ENCODE measurements at regions not wholly inside any gene's neighbourhood (a gene's known extent, or its start where the extent isn't known, plus 50 kb on each side); places are given as distances from the start of the nearest gene placed in this dataset.
A peak's percentile ranks its signal among the peaks of the same experiment; 100 is the strongest.

DNA sequence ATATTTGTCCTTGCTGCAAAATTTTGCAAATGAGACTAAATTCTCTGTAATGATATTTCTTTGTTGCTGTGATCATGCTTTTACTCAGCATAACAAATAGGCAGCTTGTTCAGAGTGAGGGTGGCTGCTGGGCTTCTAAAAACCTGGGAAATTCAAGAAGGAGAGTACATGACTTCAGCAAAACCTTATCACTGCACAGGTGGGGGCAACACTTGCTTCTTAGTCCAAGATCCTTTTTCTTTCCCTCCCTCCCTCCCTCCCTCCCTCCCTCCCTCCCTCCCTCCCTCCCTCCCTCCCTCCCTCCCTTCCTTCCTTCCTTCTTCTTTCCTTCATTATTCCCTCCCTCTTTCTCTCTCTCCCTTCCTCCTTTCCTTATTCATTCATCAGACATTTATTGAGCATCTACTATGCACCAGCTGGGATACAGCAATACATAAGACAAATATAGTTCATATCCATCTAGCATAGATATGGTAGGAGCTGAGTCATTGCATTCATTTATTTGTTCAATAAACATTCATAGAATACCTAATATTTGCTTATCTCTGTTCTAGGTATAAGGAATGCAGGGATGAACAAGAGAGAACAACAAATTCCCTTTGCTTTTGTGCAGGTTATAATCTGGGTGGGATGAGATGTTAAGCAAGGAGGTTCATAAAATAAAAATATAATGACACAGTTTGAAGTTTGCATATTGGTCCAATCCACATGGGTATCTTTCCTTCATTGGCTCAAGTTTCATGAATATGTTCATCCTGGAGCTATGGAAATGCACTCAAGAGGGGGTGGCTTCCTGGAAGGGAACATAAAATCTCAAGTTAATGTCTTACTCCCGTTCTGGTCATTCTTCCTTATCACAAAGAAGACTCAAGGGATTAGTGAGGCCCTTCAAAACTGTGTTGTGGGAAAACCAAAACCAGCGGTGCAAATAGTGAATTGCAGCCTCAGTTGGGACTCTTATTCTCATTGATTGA, 210.7 kb downstream of the PDCD6IP start:
- peak; percentile 41 for DNase-seq (ENCODE audit: low read depth)
- no peak overlapping the region for H3K4me3 ChIP-seq (ENCODE audit: low read depth, low read length)
- TF ChIP-seq, protein P1, sequence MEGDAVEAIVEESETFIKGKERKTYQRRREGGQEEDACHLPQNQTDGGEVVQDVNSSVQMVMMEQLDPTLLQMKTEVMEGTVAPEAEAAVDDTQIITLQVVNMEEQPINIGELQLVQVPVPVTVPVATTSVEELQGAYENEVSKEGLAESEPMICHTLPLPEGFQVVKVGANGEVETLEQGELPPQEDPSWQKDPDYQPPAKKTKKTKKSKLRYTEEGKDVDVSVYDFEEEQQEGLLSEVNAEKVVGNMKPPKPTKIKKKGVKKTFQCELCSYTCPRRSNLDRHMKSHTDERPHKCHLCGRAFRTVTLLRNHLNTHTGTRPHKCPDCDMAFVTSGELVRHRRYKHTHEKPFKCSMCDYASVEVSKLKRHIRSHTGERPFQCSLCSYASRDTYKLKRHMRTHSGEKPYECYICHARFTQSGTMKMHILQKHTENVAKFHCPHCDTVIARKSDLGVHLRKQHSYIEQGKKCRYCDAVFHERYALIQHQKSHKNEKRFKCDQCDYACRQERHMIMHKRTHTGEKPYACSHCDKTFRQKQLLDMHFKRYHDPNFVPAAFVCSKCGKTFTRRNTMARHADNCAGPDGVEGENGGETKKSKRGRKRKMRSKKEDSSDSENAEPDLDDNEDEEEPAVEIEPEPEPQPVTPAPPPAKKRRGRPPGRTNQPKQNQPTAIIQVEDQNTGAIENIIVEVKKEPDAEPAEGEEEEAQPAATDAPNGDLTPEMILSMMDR (conservative IDR thresholded peaks at IDR 0.05; ENCODE audit: low read depth, low read length): no peak

DNA sequence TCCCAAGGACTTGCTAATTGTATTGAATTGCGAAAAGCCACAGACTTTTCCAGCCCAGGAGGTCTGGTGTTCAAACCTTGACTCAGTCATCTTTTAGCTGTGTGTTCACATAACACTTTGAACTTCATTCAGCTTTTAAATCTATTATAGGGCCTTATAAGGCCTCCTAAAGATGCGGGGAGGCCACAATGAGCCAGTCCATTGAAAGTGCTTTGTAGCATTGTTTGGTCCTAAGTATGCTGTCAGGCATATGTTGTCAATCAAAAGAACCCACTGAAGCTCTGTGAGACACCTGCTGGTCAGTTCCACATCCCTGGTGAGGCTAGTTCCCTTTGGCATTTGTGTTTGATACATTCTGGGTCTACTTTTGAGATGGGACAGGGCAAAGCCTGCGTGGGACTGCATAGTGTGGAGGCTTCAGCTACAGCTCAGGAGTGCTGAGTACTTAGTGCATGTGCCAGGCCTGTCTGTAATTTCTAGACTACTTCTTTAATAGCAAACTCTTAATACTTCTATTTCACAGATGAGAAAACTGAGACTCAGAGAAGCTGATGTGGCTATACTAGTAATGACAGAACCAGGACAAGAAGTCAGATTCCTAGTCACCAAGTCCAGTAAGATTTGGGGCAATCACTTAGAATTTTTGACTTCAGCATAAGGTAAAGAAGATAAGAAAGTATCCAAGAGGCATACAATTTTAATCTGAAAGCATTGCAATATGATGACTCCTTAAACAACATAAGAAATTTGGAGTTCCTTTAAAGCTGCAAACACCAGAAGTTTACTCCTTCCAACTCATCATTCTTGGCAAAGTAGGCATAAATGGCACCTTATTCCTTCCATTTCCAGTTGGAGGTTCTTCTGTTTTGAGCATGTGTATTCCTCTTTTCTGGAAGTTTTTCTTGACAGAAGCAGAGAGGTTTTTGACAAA, 213.0 kb downstream of the PDCD6IP start:
- TF ChIP-seq, protein P1 (conservative IDR thresholded peaks at IDR 0.05; ENCODE audit: low read depth, low read length): peak; percentile 50
- no peak overlapping the region for H3K4me3 ChIP-seq (ENCODE audit: low read depth, low read length)
- DNase-seq (ENCODE audit: low read depth): peak; percentile 48

DNA sequence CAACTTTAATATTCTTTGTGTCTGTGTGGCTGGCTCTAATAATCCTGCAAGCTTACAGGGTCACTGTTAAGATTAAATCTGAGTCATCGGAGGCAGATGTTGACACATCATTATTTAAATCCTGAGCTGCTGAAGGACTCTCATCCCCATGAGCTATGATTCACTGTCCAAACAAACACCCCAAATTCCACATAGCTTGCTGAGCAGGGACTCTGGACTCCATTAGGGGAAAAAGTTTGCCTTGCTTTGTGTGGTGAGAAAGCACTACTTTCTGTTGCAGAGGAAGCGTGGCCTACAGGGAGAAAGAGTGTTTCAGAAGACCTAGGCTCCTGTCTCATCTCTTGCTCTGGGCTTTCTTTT, 213.7 kb downstream of the PDCD6IP start:
- TF ChIP-seq, protein P1 (conservative IDR thresholded peaks at IDR 0.05; ENCODE audit: low read depth, low read length): no peak
- no peak overlapping the region for H3K4me3 ChIP-seq (ENCODE audit: low read depth, low read length)
- DNase-seq (ENCODE audit: low read depth): peak; percentile 98

DNA sequence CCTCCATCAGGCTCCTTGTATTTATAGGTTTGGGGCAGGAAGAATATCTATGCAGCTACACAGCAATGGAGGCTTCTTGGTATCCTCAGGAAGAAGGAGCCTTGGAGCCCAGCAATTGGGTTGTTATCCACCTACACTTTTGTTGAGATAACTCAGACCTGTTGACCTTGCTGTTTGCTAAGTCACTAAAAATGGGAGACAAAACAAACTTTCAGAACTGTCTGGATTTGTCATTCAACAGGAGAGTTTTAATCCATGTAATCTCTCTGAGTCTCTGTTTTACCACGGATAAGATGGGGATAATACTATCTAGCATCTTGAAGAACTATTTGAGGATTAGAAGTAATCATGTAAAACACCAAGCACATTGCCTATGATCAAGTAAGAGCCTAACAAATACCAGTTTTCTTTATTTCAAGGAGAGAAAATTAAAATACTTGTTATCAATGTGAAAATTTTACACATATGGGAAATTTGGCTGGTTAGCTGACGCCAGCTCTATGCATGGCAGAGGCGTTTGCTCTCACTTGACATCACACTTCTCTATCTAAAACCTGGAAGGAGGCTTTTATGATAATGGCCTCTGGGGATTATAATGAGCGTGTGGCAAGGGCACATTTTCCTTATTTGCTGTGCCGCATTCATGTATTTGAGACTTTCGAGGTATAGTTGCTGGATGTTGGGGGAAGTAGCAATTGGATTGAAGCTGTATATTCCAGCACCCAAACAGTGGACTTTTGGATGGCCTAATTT, 215.6 kb downstream of the PDCD6IP start:
- H3K4me3 ChIP-seq (ENCODE audit: low read depth, low read length): no peak overlapping the region
- TF ChIP-seq, protein P1 (conservative IDR thresholded peaks at IDR 0.05; ENCODE audit: low read depth, low read length): no peak
- DNase-seq (ENCODE audit: low read depth): no peak

DNA sequence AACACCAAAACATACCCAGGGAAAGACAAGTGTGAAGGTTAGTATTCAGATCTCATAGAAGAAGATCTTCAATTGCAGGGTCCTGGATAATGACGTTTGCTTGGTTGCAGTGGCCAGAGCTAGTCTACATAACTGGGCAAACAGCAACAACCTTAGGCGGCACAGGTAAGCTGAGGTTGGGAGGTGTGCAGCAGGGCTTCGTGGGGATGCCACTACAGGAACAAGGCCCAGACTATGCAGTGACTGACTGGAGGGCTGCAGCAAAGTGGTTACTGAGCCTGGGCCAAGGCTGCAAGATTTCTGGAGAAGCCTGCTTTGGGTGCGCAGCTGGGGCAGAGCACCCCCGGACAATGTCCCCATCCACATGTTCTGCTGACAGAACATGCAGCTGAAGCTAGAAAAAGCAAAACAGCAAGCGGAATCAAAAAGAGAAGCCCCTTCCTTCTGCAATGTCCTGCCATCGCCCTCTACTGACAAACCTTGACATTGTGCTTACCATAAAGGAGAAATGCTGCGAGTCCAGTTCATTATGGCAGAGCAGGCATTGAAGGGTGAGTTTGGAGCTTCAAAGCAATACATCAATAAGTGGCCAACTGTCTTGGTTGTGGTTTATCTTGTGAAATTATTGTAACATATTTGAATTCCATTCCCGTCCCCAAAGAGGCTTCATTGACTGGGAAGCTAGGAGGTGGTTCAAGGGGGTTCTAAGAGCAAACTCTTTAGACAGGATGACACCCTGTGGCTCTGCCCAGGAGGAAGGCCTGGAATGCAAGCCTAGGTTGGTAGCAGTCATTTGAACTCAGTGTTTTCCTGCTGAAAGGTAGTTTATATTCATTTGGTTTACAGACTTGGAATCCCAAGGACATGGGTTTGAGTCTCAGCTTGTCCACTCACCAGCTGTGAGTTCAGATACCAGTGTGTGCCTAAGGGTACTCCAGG, 217.0 kb downstream of the PDCD6IP start:
- peak; percentile 69 for DNase-seq (ENCODE audit: low read depth)
- TF ChIP-seq, protein P1 (conservative IDR thresholded peaks at IDR 0.05; ENCODE audit: low read depth, low read length): peak; percentile 69
- H3K4me3 ChIP-seq (ENCODE audit: low read depth, low read length): no peak overlapping the region

Measured in choroid plexus epithelial cell (primary cell).